ENCODE measurements at regions not wholly inside any gene's neighbourhood (a gene's known extent, or its start where the extent isn't known, plus 50 kb on each side); places are given as distances from the start of the nearest gene placed in this dataset.

DNA sequence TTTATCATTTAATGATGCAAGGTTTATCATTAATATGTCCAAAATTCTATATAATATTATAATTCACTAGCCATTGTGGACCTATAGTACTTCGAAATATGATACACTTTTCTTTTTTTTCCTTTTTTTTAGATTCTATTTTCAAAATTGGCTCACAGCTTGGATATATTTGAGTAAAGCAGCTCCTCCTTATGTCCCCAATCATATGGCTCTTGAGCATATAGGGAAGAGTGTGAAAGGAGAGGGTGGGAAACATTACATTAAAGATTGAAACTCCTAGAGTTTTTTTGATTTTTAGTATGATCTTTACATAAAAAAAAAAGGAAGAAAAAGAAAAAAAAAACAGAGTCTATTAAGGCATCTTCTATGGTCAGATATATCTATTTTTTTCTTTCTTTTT lies 457.9 kb downstream of the RIT2 start:
- TF ChIP-seq, protein P1, sequence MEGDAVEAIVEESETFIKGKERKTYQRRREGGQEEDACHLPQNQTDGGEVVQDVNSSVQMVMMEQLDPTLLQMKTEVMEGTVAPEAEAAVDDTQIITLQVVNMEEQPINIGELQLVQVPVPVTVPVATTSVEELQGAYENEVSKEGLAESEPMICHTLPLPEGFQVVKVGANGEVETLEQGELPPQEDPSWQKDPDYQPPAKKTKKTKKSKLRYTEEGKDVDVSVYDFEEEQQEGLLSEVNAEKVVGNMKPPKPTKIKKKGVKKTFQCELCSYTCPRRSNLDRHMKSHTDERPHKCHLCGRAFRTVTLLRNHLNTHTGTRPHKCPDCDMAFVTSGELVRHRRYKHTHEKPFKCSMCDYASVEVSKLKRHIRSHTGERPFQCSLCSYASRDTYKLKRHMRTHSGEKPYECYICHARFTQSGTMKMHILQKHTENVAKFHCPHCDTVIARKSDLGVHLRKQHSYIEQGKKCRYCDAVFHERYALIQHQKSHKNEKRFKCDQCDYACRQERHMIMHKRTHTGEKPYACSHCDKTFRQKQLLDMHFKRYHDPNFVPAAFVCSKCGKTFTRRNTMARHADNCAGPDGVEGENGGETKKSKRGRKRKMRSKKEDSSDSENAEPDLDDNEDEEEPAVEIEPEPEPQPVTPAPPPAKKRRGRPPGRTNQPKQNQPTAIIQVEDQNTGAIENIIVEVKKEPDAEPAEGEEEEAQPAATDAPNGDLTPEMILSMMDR (conservative IDR thresholded peaks at IDR 0.05; ENCODE audit: low read length): no peak
- no peak for TF ChIP-seq EZH2phosphoT487 (IDR thresholded peaks at IDR 0.05; ENCODE audit: borderline replicate concordance, low read depth, low read length)
